ENCODE measurements at regions not wholly inside any gene's neighbourhood (a gene's known extent, or its start where the extent isn't known, plus 50 kb on each side); places are given as distances from the start of the nearest gene placed in this dataset.

- DNase-seq (ENCODE audit: low spot score): no peak
Observed at GRCh38 chr2:207257251-207258250, 91.8 kb upstream of the KLF7 start.

GRCh38 chr2:207258263-207258991 lies 92.7 kb upstream of the KLF7 start:
- peak; percentile 82 for DNase-seq (ENCODE audit: low spot score)

GRCh38 chr2:207260021-207260420 lies 94.3 kb upstream of the KLF7 start:
- no peak for DNase-seq (ENCODE audit: low spot score)

GRCh38 chr2:207260947-207261346 lies 95.2 kb upstream of the KLF7 start:
- no peak for DNase-seq (ENCODE audit: low spot score)

GRCh38 chr2:207264310-207264709 lies 98.6 kb upstream of the KLF7 start:
- DNase-seq (ENCODE audit: low spot score): no peak

- DNase-seq (ENCODE audit: low spot score): no peak
Observed at GRCh38 chr2:207265332-207265731, 99.6 kb upstream of the KLF7 start.

- DNase-seq (ENCODE audit: low spot score): no peak
Observed at GRCh38 chr2:207265869-207266268, 100.1 kb upstream of the KLF7 start.

DNA sequence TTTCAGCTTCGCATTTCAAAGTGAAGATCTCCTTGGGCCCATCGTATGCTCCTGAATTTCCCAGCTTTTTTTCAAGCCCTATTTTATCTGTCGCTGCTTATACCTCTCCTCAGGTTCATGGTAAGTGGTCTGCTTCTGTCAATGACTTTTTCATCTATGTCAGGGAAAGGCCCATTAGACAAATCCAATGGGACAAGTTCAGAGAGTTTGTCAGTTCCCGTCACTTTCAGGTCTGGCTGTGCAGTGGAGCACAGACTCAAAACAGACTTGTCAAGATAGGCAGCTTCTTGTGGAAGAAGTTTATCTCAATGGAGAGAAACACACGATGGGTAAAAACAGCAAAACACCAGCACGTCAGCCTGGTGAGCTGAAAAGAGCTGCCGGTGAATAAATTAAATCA lies 100.9 kb upstream of the KLF7 start:
- no peak for DNase-seq (ENCODE audit: low spot score)

- DNase-seq (ENCODE audit: low spot score): no peak
Observed at GRCh38 chr2:207269038-207269437, 103.3 kb upstream of the KLF7 start.

DNA sequence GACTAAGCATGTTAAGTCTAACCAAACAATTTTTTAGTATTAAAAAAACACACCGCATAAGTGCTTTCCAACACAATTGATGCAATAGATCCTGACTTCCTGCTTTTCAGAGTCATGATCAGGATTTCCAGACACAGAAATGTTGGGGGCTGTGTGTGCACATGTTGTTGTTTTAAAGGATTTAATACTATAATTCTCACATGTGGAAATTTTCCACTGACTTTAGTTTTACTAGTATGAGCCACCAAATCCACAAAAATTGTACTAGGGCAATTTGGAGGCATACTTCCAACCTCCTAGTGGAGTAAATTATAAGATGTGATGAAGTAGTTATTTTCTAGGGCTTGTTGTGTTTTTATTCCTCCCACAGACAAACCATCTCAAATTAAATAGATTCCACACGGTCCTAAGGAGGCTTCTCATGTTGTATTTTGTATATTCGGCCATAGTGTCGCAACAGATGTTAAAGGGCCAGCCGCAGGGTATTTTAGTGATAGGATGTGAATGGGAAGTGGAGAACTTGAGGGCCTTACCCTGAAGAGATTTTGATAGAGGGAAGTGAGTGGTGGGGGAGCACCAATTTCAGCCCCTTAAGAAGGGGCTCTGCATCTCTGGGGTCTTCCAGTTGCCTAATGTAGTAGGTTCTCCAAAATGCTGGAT lies 108.9 kb upstream of the KLF7 start:
- no peak for DNase-seq (ENCODE audit: low spot score)

DNA sequence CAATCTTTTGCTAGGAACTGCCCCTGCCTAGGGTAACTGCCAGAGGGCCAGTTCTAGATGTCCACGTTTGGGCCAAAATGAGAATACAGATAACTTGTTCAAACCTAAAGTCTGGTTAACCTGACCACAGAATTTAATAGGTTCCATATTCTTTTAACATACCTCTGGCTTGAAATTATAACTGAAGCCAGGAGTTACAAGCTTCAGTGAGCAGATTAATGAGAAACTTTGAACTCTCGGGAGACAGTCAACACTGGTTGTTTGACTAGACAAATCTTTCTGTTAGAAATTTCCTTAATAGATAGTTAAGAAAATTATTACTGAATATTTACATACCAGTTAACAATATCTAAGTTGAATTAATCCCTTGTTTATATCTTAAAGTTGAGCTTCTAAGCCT lies 110.0 kb upstream of the KLF7 start:
- DNase-seq (ENCODE audit: low spot score): no peak

- no peak for DNase-seq (ENCODE audit: low spot score)
Observed at GRCh38 chr2:207276248-207276647, 110.5 kb upstream of the KLF7 start.

GRCh38 chr2:207276858-207277257 lies 111.1 kb upstream of the KLF7 start:
- DNase-seq (ENCODE audit: low spot score): no peak

GRCh38 chr2:207279520-207279919 lies 113.8 kb upstream of the KLF7 start:
- DNase-seq (ENCODE audit: low spot score): no peak

- no peak for DNase-seq (ENCODE audit: low spot score)
Observed at GRCh38 chr2:207281436-207281835, 115.7 kb upstream of the KLF7 start.

DNA sequence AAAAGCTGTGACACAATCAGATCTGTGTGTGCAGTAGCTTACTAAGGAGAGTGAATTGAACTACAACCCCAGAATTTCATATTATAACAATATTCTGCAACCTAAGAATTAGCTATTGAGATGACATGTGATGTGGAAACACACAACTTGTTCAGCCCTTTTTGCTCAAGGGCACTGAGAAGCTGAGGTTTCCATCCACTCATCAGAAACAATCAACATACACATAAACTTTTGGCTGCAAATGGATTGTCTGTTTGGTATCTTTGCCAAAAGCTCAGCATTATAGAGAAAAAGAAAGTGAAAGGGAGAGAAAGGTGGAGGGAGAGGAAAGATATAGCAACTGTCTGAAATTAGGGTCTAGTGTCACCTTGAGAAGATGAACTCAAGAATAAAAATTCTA lies 117.2 kb upstream of the KLF7 start:
- DNase-seq (ENCODE audit: low spot score): no peak

- DNase-seq (ENCODE audit: low spot score): no peak
Observed at GRCh38 chr2:207283356-207283755, 117.6 kb upstream of the KLF7 start.

GRCh38 chr2:207284556-207285472 lies 119.1 kb upstream of the KLF7 start:
- DNase-seq (ENCODE audit: low spot score): no peak

- no peak for DNase-seq (ENCODE audit: low spot score)
Observed at GRCh38 chr2:207285473-207285815, 119.7 kb upstream of the KLF7 start.

- no peak for DNase-seq (ENCODE audit: low spot score)
Observed at GRCh38 chr2:207286106-207286505, 120.4 kb upstream of the KLF7 start.

DNA sequence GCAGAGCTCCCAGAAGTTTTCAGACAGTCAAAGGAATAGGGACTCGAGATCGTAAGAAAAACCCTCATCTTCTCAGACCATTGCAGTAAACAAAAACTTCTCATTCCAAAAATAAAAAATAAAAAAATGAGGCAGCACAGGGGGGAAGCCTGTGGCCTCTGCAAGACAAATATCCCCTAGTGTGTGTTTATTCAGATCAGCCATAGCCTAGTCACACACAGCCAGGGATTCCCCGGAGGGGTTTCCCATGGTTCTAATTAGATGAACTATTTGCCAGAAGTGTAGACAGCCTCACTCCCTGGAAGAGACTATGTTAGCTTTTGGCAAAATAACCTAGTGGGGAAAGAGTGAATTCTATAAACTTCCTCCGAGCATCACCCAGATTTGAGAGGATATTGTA lies 122.9 kb upstream of the KLF7 start:
- no peak for DNase-seq (ENCODE audit: low spot score)

Data from D341Med (cell line).